NB4 (cell line): ENCODE measurements at regions not wholly inside any gene's neighbourhood (a gene's known extent, or its start where the extent isn't known, plus 50 kb on each side); places are given as distances from the start of the nearest gene placed in this dataset.

Experiments
- DNase-seq: peaks from one replicate; pipeline ENCODE4 v3.0.0; 2010; ENCODE audit warnings: low read depth
- H3K4me3 ChIP-seq: one replicate; pipeline ENCODE4 v1.5.1; 2011; ENCODE audit warnings: mild to moderate bottlenecking, low read depth, low read length, moderate library complexity
- CTCF ChIP-seq: IDR thresholded peaks from one replicate; pipeline ENCODE4 v1.5.1; 2012; ENCODE audit warnings: low read depth, low read length
- MYC ChIP-seq: IDR thresholded peaks from 2 replicates; pipeline ENCODE4 v1.6.1; 2011; ENCODE audit warnings: low read depth, low read length
- POLR2A ChIP-seq: IDR thresholded peaks from 2 replicates; pipeline ENCODE4 v1.6.1; 2011; ENCODE audit warnings: mild to moderate bottlenecking; ENCODE audit not compliant: insufficient read length; ENCODE audit errors: extremely low read depth
- TF ChIP-seq, protein P1 (sequence below): IDR thresholded peaks from 2 replicates; pipeline ENCODE4 v1.6.1; 2011; ENCODE audit warnings: low read depth, low read length

- no peak for TF ChIP-seq MYC
- TF ChIP-seq CTCF = no peak
- no peak for TF ChIP-seq POLR2A
- TF ChIP-seq, protein P1, sequence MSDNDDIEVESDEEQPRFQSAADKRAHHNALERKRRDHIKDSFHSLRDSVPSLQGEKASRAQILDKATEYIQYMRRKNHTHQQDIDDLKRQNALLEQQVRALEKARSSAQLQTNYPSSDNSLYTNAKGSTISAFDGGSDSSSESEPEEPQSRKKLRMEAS = no peak
- no peak overlapping the region for H3K4me3 ChIP-seq
- DNase-seq = no peak
Observed at GRCh38 chr2:207432453-207432852, 97.3 kb upstream of the CREB1 start.

DNA sequence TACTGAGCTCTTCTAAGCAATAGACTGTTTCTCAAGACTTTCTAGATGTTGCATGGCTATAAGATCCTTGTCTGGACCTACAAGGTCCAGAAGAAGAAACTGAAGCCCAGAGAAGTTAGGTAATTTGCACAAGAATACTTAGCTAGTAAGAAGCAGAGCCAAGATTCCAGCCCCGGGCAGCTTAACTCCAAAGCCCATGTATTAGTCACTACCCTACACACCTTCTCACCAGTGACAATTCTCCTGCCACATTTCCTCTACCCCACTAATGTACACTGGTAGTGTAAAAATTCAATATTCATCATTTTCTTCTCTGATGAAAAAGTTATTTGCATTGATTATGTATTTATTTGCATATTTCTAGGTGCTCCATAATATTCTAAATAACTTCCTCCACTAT is 95.5 kb upstream of the CREB1 start:
- TF ChIP-seq, protein P1 = no peak
- TF ChIP-seq CTCF = no peak
- no peak for TF ChIP-seq MYC
- H3K4me3 ChIP-seq = no peak overlapping the region
- DNase-seq = no peak

DNA sequence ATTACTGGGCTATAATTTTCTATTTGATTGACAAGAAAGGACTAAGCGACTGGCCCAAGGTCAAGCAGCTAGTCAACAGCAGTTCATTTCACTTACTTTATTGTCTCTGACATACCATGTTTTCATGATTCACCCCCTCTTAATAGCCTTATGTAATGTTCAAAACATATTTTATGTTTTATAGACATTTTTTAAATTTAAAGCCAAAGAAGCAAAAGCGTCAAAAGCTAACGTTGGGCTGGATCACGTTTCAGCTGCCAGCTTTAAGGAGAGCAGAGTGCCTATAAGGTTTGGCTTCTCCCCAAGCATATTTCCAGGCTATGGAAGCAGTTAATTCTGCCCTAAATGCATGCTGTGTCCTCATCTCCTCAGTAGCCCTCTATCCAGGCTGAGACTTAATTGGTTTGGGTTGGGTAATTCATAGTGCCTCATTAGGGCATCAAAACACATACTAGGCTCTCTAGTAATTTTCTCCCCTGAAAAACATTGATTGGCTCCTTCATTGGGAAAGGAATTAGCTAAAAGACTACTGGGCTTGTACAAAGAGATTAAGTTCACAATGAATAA is 94.8 kb upstream of the CREB1 start:
- no peak for DNase-seq
- no peak overlapping the region for H3K4me3 ChIP-seq
- TF ChIP-seq MYC = no peak
- no peak for TF ChIP-seq POLR2A
- no peak for TF ChIP-seq CTCF
- TF ChIP-seq, protein P1 = no peak

DNA sequence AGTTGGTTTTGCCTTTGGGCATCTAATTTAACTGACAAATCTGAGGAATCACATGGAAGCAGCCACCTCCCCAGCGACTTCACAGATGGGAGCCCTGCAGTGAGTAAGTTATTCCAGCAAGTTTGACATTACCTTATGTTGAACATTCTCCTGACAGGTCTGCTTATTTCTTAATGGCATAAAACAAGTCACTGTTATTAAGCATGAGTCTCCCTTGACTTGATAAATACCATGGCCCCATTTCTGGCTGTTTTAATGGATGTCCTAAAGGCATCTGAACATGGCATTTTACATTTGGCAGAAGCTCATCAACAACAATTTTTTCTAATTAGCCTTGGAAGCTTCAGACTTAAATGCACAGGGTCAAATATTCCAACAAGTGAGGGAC is 92.6 kb upstream of the CREB1 start:
- no peak for DNase-seq
- TF ChIP-seq, protein P1 = no peak
- TF ChIP-seq CTCF (no peak), MYC (no peak), POLR2A (no peak)
- no peak overlapping the region for H3K4me3 ChIP-seq

DNA sequence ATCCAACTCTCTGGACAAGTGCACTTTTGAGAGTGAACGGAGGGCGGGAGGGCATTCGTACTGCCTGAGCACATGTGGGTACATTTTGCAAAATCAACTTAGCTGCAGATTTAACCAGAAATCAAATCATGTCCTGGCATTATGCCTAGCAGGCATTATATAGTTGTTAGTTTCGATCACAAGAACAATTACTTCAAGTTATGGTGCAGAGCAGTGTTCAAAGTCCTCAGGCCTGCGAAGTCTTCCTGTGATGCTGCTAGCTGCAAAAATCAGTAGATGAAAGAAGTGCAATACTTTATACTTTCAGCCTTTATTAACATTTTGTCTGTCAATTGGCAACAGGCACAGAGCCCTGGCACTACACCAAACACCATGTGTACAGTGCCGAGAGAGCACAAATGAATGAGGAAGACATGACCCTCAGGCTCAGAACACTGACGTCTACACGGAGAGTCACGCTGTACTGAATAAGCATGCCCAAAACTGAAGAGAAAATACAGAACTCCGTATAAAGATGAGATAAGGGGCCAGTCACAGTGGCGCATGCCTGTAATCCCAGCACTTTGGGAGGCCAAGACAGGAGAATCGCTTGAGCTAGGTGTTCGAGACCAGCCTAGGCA is 92.1 kb upstream of the CREB1 start:
- TF ChIP-seq MYC = no peak
- TF ChIP-seq, protein P1 = no peak
- TF ChIP-seq POLR2A = no peak
- TF ChIP-seq CTCF = no peak
- no peak overlapping the region for H3K4me3 ChIP-seq
- DNase-seq = no peak
